ENCODE measurements at regions not wholly inside any gene's neighbourhood (a gene's known extent, or its start where the extent isn't known, plus 50 kb on each side); places are given as distances from the start of the nearest gene placed in this dataset.

- in situ Hi-C loops (cut with HindIII; ENCODE audit: low sequenced_read_pairs) = no loop called here
- DNase-seq (ENCODE audit: low spot score) = no peak
Measured at GRCh38 chr11:32198053-32198452, 107.2 kb downstream of the RCN1 start.

GRCh38 chr11:32200136-32200847 is 109.4 kb downstream of the RCN1 start:
- DNase-seq (ENCODE audit: low spot score) = no peak
- in situ Hi-C loops (cut with HindIII; ENCODE audit: low sequenced_read_pairs) = no loop called here

- DNase-seq (ENCODE audit: low spot score) = no peak
- in situ Hi-C loops (cut with HindIII; ENCODE audit: low sequenced_read_pairs) = no loop called here
Measured at GRCh38 chr11:32204751-32205150, 113.9 kb downstream of the RCN1 start.

- in situ Hi-C loops (cut with HindIII; ENCODE audit: low sequenced_read_pairs) = no loop called here
- no peak for DNase-seq (ENCODE audit: low spot score)
Measured at GRCh38 chr11:32210556-32210955, 119.7 kb downstream of the RCN1 start.

GRCh38 chr11:32213223-32213622 is 122.3 kb downstream of the RCN1 start:
- in situ Hi-C loops (cut with HindIII; ENCODE audit: low sequenced_read_pairs) = no loop called here
- DNase-seq (ENCODE audit: low spot score) = no peak

- in situ Hi-C loops (cut with HindIII; ENCODE audit: low sequenced_read_pairs) = no loop called here
- DNase-seq (ENCODE audit: low spot score) = no peak
Measured at GRCh38 chr11:32215157-32215556, 124.3 kb downstream of the RCN1 start.

GRCh38 chr11:32216749-32217148 is 125.9 kb downstream of the RCN1 start:
- DNase-seq (ENCODE audit: low spot score) = no peak
- in situ Hi-C loops (cut with HindIII; ENCODE audit: low sequenced_read_pairs) = no loop called here

GRCh38 chr11:32219320-32219719 is 128.4 kb downstream of the RCN1 start:
- DNase-seq (ENCODE audit: low spot score) = no peak
- in situ Hi-C loops (cut with HindIII; ENCODE audit: low sequenced_read_pairs) = no loop called here

- in situ Hi-C loops (cut with HindIII; ENCODE audit: low sequenced_read_pairs) = no loop called here
- no peak for DNase-seq (ENCODE audit: low spot score)
Measured at GRCh38 chr11:32221476-32222032, 130.7 kb downstream of the RCN1 start.

- DNase-seq (ENCODE audit: low spot score) = no peak
- in situ Hi-C loops (cut with HindIII; ENCODE audit: low sequenced_read_pairs) = no loop called here
Measured at GRCh38 chr11:32224580-32224979, 133.7 kb downstream of the RCN1 start.

GRCh38 chr11:32225571-32226285 is 134.9 kb downstream of the RCN1 start:
- no peak for DNase-seq (ENCODE audit: low spot score)
- in situ Hi-C loops (cut with HindIII; ENCODE audit: low sequenced_read_pairs) = no loop called here

- in situ Hi-C loops (cut with HindIII; ENCODE audit: low sequenced_read_pairs) = no loop called here
- no peak for DNase-seq (ENCODE audit: low spot score)
Measured at GRCh38 chr11:32226480-32226879, 135.6 kb downstream of the RCN1 start.

- in situ Hi-C loops (cut with HindIII; ENCODE audit: low sequenced_read_pairs) = no loop called here
- DNase-seq (ENCODE audit: low spot score) = no peak
Measured at GRCh38 chr11:32229576-32230240, 138.8 kb downstream of the RCN1 start.

- peak; percentile 26 for DNase-seq (ENCODE audit: low spot score)
Measured at GRCh38 chr11:32231909-32232493, 141.1 kb downstream of the RCN1 start.

GRCh38 chr11:32232516-32232915 is 141.6 kb downstream of the RCN1 start:
- in situ Hi-C loops (cut with HindIII; ENCODE audit: low sequenced_read_pairs) = no loop called here

More at GRCh38 chr11:32231909-32232493, 141.1 kb downstream of the RCN1 start:
- in situ Hi-C loops (cut with HindIII; ENCODE audit: low sequenced_read_pairs) = no loop called here

GRCh38 chr11:32233276-32233675 is 142.4 kb downstream of the RCN1 start:
- in situ Hi-C loops (cut with HindIII; ENCODE audit: low sequenced_read_pairs) = no loop called here
- DNase-seq (ENCODE audit: low spot score) = no peak

More at GRCh38 chr11:32232516-32232915, 141.6 kb downstream of the RCN1 start:
- no peak for DNase-seq (ENCODE audit: low spot score)

- in situ Hi-C loops (cut with HindIII; ENCODE audit: low sequenced_read_pairs) = no loop called here
- DNase-seq (ENCODE audit: low spot score) = no peak
Measured at GRCh38 chr11:32233928-32234327, 143.1 kb downstream of the RCN1 start.

- in situ Hi-C loops (cut with HindIII; ENCODE audit: low sequenced_read_pairs) = no loop called here
- DNase-seq (ENCODE audit: low spot score) = no peak
Measured at GRCh38 chr11:32244453-32244852, 153.6 kb downstream of the RCN1 start.

GRCh38 chr11:32253706-32254105 is 162.8 kb downstream of the RCN1 start:
- DNase-seq (ENCODE audit: low spot score) = no peak
- in situ Hi-C loops (cut with HindIII; ENCODE audit: low sequenced_read_pairs) = no loop called here

GRCh38 chr11:32255841-32256240 is 165.0 kb downstream of the RCN1 start:
- DNase-seq (ENCODE audit: low spot score) = peak; percentile 82
- in situ Hi-C loops (cut with HindIII; ENCODE audit: low sequenced_read_pairs) = no loop called here
